Sigmoid colon (tissue), 4 donors: ENCODE measurements at regions not wholly inside any gene's neighbourhood (a gene's known extent, or its start where the extent isn't known, plus 50 kb on each side); places are given as distances from the start of the nearest gene placed in this dataset.
"Not testable (repeated sequence)": the region's sequence is repeated elsewhere in the genome, so short reads cannot be mapped to it uniquely, and the experiment has no call there.

ENCODE experiments used
- CTCF ChIP-seq, 4 experiments: fragments of 450-650 bp in 3 of 4; fragments of 200-600 bp in 1 of 4; IDR thresholded peaks; one replicate each; pipeline ENCODE4 v1.5.1; 2016 to 2019; ENCODE audit warnings: antibody characterized with exemption in 4 of 4, mild to moderate bottlenecking in 3 of 4, moderate library complexity in 2 of 4
- EP300 ChIP-seq, 4 donors: sonication (generic); formaldehyde crosslinking; IDR thresholded peaks; one replicate each; pipeline ENCODE4 v1.6.1; 2017; ENCODE audit warnings: antibody characterized with exemption in 4 of 4
- POLR2A ChIP-seq, 2 donors: fragments of 450-650 bp; IDR thresholded peaks; one replicate each; pipeline ENCODE4 v1.6.1; 2016; ENCODE audit warnings: antibody characterized with exemption in 2 of 2, mild to moderate bottlenecking in 2 of 2, moderate library complexity in 2 of 2
- POLR2AphosphoS5 ChIP-seq, 4 donors: sonication (generic); formaldehyde crosslinking; IDR thresholded peaks; one replicate each; pipeline ENCODE4 v1.6.1; 2017; ENCODE audit warnings: antibody characterized with exemption in 4 of 4

GRCh38 chr7:149597789-149598188 lies 100.2 kb upstream of the ZNF746 start:
- not testable (repeated sequence) for TF ChIP-seq CTCF, POLR2AphosphoS5, EP300, POLR2A (IDR thresholded peaks at IDR 0.05)
